Parathyroid adenoma (tissue), 2 donors: ENCODE measurements at regions not wholly inside any gene's neighbourhood (a gene's known extent, or its start where the extent isn't known, plus 50 kb on each side); places are given as distances from the start of the nearest gene placed in this dataset.

Experiments used
- H2AFZ ChIP-seq: fragments of 300-600 bp; sonication (generic); one replicate; pipeline ENCODE4 v1.7.0; 2017; ENCODE audit warnings: antibody characterized with exemption, mild to moderate bottlenecking
- H3K27ac ChIP-seq: fragments of 300-600 bp; sonication (generic); one replicate; pipeline ENCODE4 v1.7.0; 2017
- H3K27me3 ChIP-seq: fragments of 300-600 bp; sonication (generic); one replicate; pipeline ENCODE4 v1.7.0; 2017; ENCODE audit warnings: low read length; ENCODE audit not compliant: control insufficient read depth, insufficient read depth
- H3K36me3 ChIP-seq: fragments of 300-600 bp; sonication (generic); one replicate; pipeline ENCODE4 v1.7.0; 2017; ENCODE audit warnings: low read length; ENCODE audit not compliant: control insufficient read depth, insufficient read depth
- H3K4me1 ChIP-seq: fragments of 300-600 bp; sonication (generic); one replicate; pipeline ENCODE4 v1.7.0; 2017; ENCODE audit warnings: control low read depth
- H3K4me2 ChIP-seq: fragments of 300-600 bp; sonication (generic); one replicate; pipeline ENCODE4 v1.7.0; 2017; ENCODE audit warnings: low read length
- H3K4me3 ChIP-seq: fragments of 300-600 bp; sonication (generic); one replicate; pipeline ENCODE4 v1.7.0; 2017; ENCODE audit warnings: low read depth, low read length
- H3K79me2 ChIP-seq: fragments of 300-600 bp; sonication (generic); one replicate; pipeline ENCODE4 v1.7.0; 2017; ENCODE audit warnings: control low read depth
- H3K9ac ChIP-seq: fragments of 300-600 bp; sonication (generic); one replicate; pipeline ENCODE4 v1.7.0; 2017; ENCODE audit warnings: mild to moderate bottlenecking
- H3K9me3 ChIP-seq: fragments of 300-600 bp; sonication (generic); one replicate; pipeline ENCODE4 v1.7.0; 2017; ENCODE audit warnings: low read length; ENCODE audit not compliant: control insufficient read depth
- TF ChIP-seq, protein P1 (sequence below): fragments of 300-600 bp; sonication (generic); IDR thresholded peaks from one replicate; pipeline ENCODE4 v1.7.0; 2017; ENCODE audit warnings: antibody characterized with exemption, mild to moderate bottlenecking
- donor health status: primary hyperparathyroidism.

DNA sequence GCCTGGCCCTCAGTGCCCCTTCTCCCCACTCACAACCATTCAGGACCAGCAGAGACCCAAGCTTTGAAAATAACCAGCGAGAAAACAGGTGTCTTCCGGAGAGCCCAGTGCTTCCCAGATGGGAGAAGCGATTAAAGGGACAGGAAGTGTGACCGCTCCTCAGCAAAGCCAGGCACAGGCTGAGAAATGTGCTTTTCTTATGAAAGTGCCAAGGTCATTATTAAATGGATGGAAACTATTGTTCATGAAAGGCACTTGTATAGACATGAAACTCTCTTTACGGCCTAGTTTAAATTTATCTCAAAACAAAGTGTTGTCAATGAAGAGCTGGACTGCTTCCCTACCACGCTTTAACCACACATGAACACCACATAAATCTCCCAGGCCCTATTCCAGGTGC is 210.4 kb downstream of the SPTSSA start:
- Histone ChIP-seq H3K36me3 (no peaks in the 10 kb centered on the region), H3K27me3 (no peaks in the 10 kb centered on the region), H3K4me1 (no peaks in the 10 kb centered on the region), H2AFZ (no peak overlapping the region), H3K4me3 (no peak overlapping the region), H3K79me2 (no peaks in the 10 kb centered on the region), H3K9me3 (no peaks in the 10 kb centered on the region), H3K27ac (no peak overlapping the region), H3K4me2 (no peak overlapping the region), H3K9ac (no peak overlapping the region)
- TF ChIP-seq, protein P1, sequence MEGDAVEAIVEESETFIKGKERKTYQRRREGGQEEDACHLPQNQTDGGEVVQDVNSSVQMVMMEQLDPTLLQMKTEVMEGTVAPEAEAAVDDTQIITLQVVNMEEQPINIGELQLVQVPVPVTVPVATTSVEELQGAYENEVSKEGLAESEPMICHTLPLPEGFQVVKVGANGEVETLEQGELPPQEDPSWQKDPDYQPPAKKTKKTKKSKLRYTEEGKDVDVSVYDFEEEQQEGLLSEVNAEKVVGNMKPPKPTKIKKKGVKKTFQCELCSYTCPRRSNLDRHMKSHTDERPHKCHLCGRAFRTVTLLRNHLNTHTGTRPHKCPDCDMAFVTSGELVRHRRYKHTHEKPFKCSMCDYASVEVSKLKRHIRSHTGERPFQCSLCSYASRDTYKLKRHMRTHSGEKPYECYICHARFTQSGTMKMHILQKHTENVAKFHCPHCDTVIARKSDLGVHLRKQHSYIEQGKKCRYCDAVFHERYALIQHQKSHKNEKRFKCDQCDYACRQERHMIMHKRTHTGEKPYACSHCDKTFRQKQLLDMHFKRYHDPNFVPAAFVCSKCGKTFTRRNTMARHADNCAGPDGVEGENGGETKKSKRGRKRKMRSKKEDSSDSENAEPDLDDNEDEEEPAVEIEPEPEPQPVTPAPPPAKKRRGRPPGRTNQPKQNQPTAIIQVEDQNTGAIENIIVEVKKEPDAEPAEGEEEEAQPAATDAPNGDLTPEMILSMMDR: no peak

GRCh38 chr14:34250959-34251358 is 211.1 kb downstream of the SPTSSA start:
- TF ChIP-seq, protein P1: no peak
- no peak overlapping the region for H3K4me3 ChIP-seq
- H3K4me1 ChIP-seq: no peaks in the 10 kb centered on the region
- H2AFZ ChIP-seq: no peak overlapping the region
- no peaks in the 10 kb centered on the region for H3K36me3 ChIP-seq
- H3K9me3 ChIP-seq: no peaks in the 10 kb centered on the region
- H3K79me2 ChIP-seq: no peaks in the 10 kb centered on the region
- no peak overlapping the region for H3K9ac ChIP-seq
- no peaks in the 10 kb centered on the region for H3K27me3 ChIP-seq
- no peak overlapping the region for H3K27ac ChIP-seq
- no peak overlapping the region for H3K4me2 ChIP-seq

- no peak overlapping the region for H3K27ac ChIP-seq
- no peaks in the 10 kb centered on the region for H3K79me2 ChIP-seq
- TF ChIP-seq, protein P1: no peak
- no peak overlapping the region for H3K4me3 ChIP-seq
- H3K36me3 ChIP-seq: no peaks in the 10 kb centered on the region
- H3K4me2 ChIP-seq: no peak overlapping the region
- no peaks in the 10 kb centered on the region for H3K4me1 ChIP-seq
- no peak overlapping the region for H2AFZ ChIP-seq
- H3K9ac ChIP-seq: no peak overlapping the region
- no peaks in the 10 kb centered on the region for H3K9me3 ChIP-seq
- no peaks in the 10 kb centered on the region for H3K27me3 ChIP-seq
These were observed 214.4 kb downstream of the SPTSSA start for GRCh38 chr14:34247605-34248004.

DNA sequence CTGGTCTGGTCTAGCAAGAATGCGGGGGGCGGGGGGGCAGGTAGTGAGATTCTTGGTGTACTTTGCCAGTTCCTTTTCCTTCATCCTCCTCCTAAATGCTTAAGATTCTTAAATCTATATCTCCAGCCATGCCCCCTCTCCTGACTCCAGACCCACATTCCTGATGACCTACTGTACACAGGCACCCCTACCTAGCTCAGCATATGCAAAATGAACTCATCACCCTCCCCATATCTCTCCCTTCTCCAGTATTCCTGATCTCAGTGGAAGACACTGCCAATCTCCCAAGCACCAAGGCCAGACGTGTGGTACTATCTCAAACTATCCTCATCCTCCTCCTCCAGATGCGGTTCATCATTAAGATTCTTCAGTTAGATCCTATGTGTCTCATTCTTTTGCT is 215.8 kb downstream of the SPTSSA start:
- no peak overlapping the region for H3K27ac ChIP-seq
- H3K79me2 ChIP-seq: no peaks in the 10 kb centered on the region
- no peak overlapping the region for H2AFZ ChIP-seq
- no peak overlapping the region for H3K4me3 ChIP-seq
- no peak overlapping the region for H3K4me2 ChIP-seq
- TF ChIP-seq, protein P1: no peak
- no peak overlapping the region for H3K9ac ChIP-seq
- no peaks in the 10 kb centered on the region for H3K4me1 ChIP-seq
- no peaks in the 10 kb centered on the region for H3K27me3 ChIP-seq
- no peaks in the 10 kb centered on the region for H3K36me3 ChIP-seq
- no peaks in the 10 kb centered on the region for H3K9me3 ChIP-seq

- H3K9ac ChIP-seq: no peak overlapping the region
- no peak overlapping the region for H3K4me2 ChIP-seq
- TF ChIP-seq, protein P1: no peak
- H3K36me3 ChIP-seq: no peaks in the 10 kb centered on the region
- no peaks in the 10 kb centered on the region for H3K79me2 ChIP-seq
- no peaks in the 10 kb centered on the region for H3K9me3 ChIP-seq
- no peaks in the 10 kb centered on the region for H3K27me3 ChIP-seq
- H3K4me3 ChIP-seq: no peak overlapping the region
- H2AFZ ChIP-seq: no peak overlapping the region
- no peaks in the 10 kb centered on the region for H3K4me1 ChIP-seq
- no peak overlapping the region for H3K27ac ChIP-seq
These were observed 218.6 kb downstream of the SPTSSA start for GRCh38 chr14:34243401-34243800.
